Osteocyte (in vitro differentiated cells): ENCODE measurements at regions not wholly inside any gene's neighbourhood (a gene's known extent, or its start where the extent isn't known, plus 50 kb on each side); places are given as distances from the start of the nearest gene placed in this dataset.

Source experiments
- DNase-seq: peaks from one replicate; pipeline ENCODE4 v3.0.0; 2021; ENCODE audit warnings: mixed read lengths; ENCODE audit not compliant: unreplicated experiment; ENCODE audit errors: extremely low spot score
- H3K27ac Mint-ChIP-seq: one replicate; pipeline ENCODE4 v1.8.0; 2021; ENCODE audit warnings: mild to moderate bottlenecking, mixed read lengths; ENCODE audit not compliant: unreplicated experiment
- H3K27me3 Mint-ChIP-seq: one replicate; pipeline ENCODE4 v1.8.0; 2021; ENCODE audit warnings: mixed read lengths; ENCODE audit not compliant: unreplicated experiment
- H3K36me3 Mint-ChIP-seq: one replicate; pipeline ENCODE4 v1.8.0; 2021; ENCODE audit warnings: mixed read lengths; ENCODE audit not compliant: unreplicated experiment
- H3K4me1 Mint-ChIP-seq: one replicate; pipeline ENCODE4 v1.8.0; 2021; ENCODE audit warnings: mixed read lengths; ENCODE audit not compliant: unreplicated experiment
- H3K4me3 Mint-ChIP-seq: one replicate; pipeline ENCODE4 v1.8.0; 2021; ENCODE audit warnings: mild to moderate bottlenecking, moderate library complexity, mixed read lengths; ENCODE audit not compliant: unreplicated experiment
- H3K9me3 Mint-ChIP-seq: one replicate; pipeline ENCODE4 v1.8.0; 2021; ENCODE audit warnings: mixed read lengths; ENCODE audit not compliant: unreplicated experiment
- CTCF ChIP-seq: fragments of 200-600 bp; sonication (generic); IDR thresholded peaks from 2 replicates; pipeline ENCODE4 v1.5.0; 2021; ENCODE audit warnings: antibody characterized with exemption, mild to moderate bottlenecking, moderate library complexity

- H3K9me3 Mint-ChIP-seq, result no peaks in the 10 kb centered on the region
Observed at GRCh38 chr2:173829727-173830126, 135.4 kb downstream of the SP3 start.

GRCh38 chr2:173830170-173830569 lies 135.0 kb downstream of the SP3 start:
- TF ChIP-seq CTCF, result no peak
- DNase-seq, result no peak
- Mint-ChIP-seq H3K4me1 (peaks cover 15% of the 10 kb centered on the region), H3K4me3 (no peak overlapping the region), H3K36me3 (no peaks in the 10 kb centered on the region), H3K27me3 (peaks cover 25% of the 10 kb centered on the region), H3K27ac (no peak overlapping the region), H3K9me3 (no peaks in the 10 kb centered on the region)

More at GRCh38 chr2:173829727-173830126, 135.4 kb downstream of the SP3 start:
- Mint-ChIP-seq H3K4me1 (peaks cover 15% of the 10 kb centered on the region), H3K36me3 (no peaks in the 10 kb centered on the region), H3K27me3 (peaks cover 25% of the 10 kb centered on the region), H3K27ac (no peak overlapping the region), H3K4me3 (no peak overlapping the region)
- no peak for TF ChIP-seq CTCF
- no peak for DNase-seq

GRCh38 chr2:173831312-173832229 lies 133.6 kb downstream of the SP3 start:
- no peaks in the 10 kb centered on the region for H3K9me3 Mint-ChIP-seq
- H3K36me3 Mint-ChIP-seq, result no peaks in the 10 kb centered on the region
- H3K4me1 Mint-ChIP-seq, result peaks cover 15% of the 10 kb centered on the region
- TF ChIP-seq CTCF, result no peak
- peak overlapping the region; percentile 35 for H3K27ac Mint-ChIP-seq
- peaks cover 17% of the 10 kb centered on the region for H3K27me3 Mint-ChIP-seq
- no peak overlapping the region for H3K4me3 Mint-ChIP-seq
- DNase-seq, result no peak

- no peaks in the 10 kb centered on the region for H3K36me3 Mint-ChIP-seq
- no peaks in the 10 kb centered on the region for H3K27me3 Mint-ChIP-seq
- no peak for DNase-seq
- peaks cover 15% of the 10 kb centered on the region for H3K4me1 Mint-ChIP-seq
- H3K27ac Mint-ChIP-seq, result no peak overlapping the region
- H3K4me3 Mint-ChIP-seq, result no peak overlapping the region
- no peak for TF ChIP-seq CTCF
- H3K9me3 Mint-ChIP-seq, result no peaks in the 10 kb centered on the region
Observed at GRCh38 chr2:173834141-173834540, 131.0 kb downstream of the SP3 start.

- H3K4me1 Mint-ChIP-seq, result peaks cover 13% of the 10 kb centered on the region
- H3K27me3 Mint-ChIP-seq, result no peaks in the 10 kb centered on the region
- no peak overlapping the region for H3K27ac Mint-ChIP-seq
- DNase-seq, result no peak
- H3K4me3 Mint-ChIP-seq, result no peak overlapping the region
- no peaks in the 10 kb centered on the region for H3K36me3 Mint-ChIP-seq
- TF ChIP-seq CTCF, result no peak
- H3K9me3 Mint-ChIP-seq, result no peaks in the 10 kb centered on the region
Observed at GRCh38 chr2:173835726-173836125, 129.4 kb downstream of the SP3 start.
